Mesenchymal stem cell (in vitro differentiated cells and primary cell): ENCODE measurements at regions not wholly inside any gene's neighbourhood (a gene's known extent, or its start where the extent isn't known, plus 50 kb on each side); places are given as distances from the start of the nearest gene placed in this dataset.

Experiments used
- DNase-seq: peaks from one replicate; pipeline ENCODE4 v3.0.0-alpha.2; 2013
- H2AFZ ChIP-seq: one replicate; pipeline ENCODE4 v1.6.1; 2013; ENCODE audit warnings: low read depth, mild to moderate bottlenecking, control low read depth, inconsistent platforms, low read length, moderate library complexity
- H2AK5ac ChIP-seq: 2 replicates; pipeline ENCODE4 v1.6.1; 2013; ENCODE audit warnings: low read length, moderate library complexity, mild to moderate bottlenecking, inconsistent platforms; ENCODE audit not compliant: severe bottlenecking
- H2BK120ac ChIP-seq: one replicate; pipeline ENCODE4 v1.6.1; 2013; ENCODE audit warnings: low read depth, mild to moderate bottlenecking, inconsistent platforms, low read length, moderate library complexity
- H2BK12ac ChIP-seq, 2 experiments: one replicate each; pipeline ENCODE4 v1.6.1; 2013; ENCODE audit warnings: inconsistent platforms in 2 of 2, low read length in 2 of 2, mild to moderate bottlenecking in 2 of 2, moderate library complexity in 2 of 2, control low read depth in 1 of 2
- H2BK15ac ChIP-seq: one replicate; pipeline ENCODE4 v1.6.1; 2013; ENCODE audit warnings: mild to moderate bottlenecking, low read depth, inconsistent platforms; ENCODE audit not compliant: poor library complexity, severe bottlenecking
- H2BK5ac ChIP-seq: 2 replicates; pipeline ENCODE4 v1.6.1; 2013; ENCODE audit warnings: low read depth, mild to moderate bottlenecking, low read length, control low read depth, inconsistent platforms; ENCODE audit not compliant: poor library complexity, severe bottlenecking
- H3K14ac ChIP-seq, 2 experiments: one replicate each; pipeline ENCODE4 v1.6.1; 2013; ENCODE audit warnings: inconsistent platforms in 2 of 2, low read length in 2 of 2, control low read depth in 1 of 2, mild to moderate bottlenecking in 1 of 2, moderate library complexity in 1 of 2
- H3K18ac ChIP-seq, 2 experiments: one replicate each; pipeline ENCODE4 v1.6.1; 2013; ENCODE audit warnings: inconsistent platforms in 2 of 2, low read length in 2 of 2, control low read depth in 1 of 2, low read depth in 1 of 2, mild to moderate bottlenecking in 1 of 2
- H3K23ac ChIP-seq, 2 experiments: one replicate each; pipeline ENCODE4 v1.6.1; 2013; ENCODE audit warnings: inconsistent platforms in 2 of 2, low read length in 2 of 2, mild to moderate bottlenecking in 2 of 2, moderate library complexity in 2 of 2, control low read depth in 1 of 2
- H3K27ac ChIP-seq: 2 replicates; pipeline ENCODE4 v1.5.1; 2013; ENCODE audit warnings: mild to moderate bottlenecking, moderate library complexity, low read length, control low read depth, inconsistent platforms; ENCODE audit not compliant: poor library complexity, severe bottlenecking
- H3K27me3 ChIP-seq, 2 experiments: 2 replicates each; pipeline versions ENCODE4 v1.6.1 to v1.7.0; 2013; ENCODE audit warnings: low read length in 2 of 2, mild to moderate bottlenecking in 2 of 2, moderate library complexity in 2 of 2, control low read depth in 1 of 2, inconsistent platforms in 1 of 2; ENCODE audit not compliant: control insufficient read depth in 1 of 2, insufficient read depth in 1 of 2
- H3K36me3 ChIP-seq, 2 experiments: 2 replicates each; pipeline versions ENCODE4 v1.6.1 to v1.7.0; 2013; ENCODE audit warnings: low read length in 2 of 2, control low read depth in 1 of 2, inconsistent platforms in 1 of 2, low read depth in 1 of 2, mild to moderate bottlenecking in 1 of 2; ENCODE audit not compliant: insufficient read depth in 2 of 2, control insufficient read depth in 1 of 2
- H3K4ac ChIP-seq, 2 experiments: one replicate each; pipeline ENCODE4 v1.6.1; 2013; ENCODE audit warnings: inconsistent platforms in 2 of 2, low read length in 2 of 2, mild to moderate bottlenecking in 2 of 2, moderate library complexity in 2 of 2, control low read depth in 1 of 2, low read depth in 1 of 2
- H3K4me1 ChIP-seq: 2 replicates; pipeline ENCODE4 v1.6.1; 2013; ENCODE audit warnings: low read depth, low read length, control low read depth; ENCODE audit not compliant: control insufficient read depth, insufficient read depth
- H3K4me2 ChIP-seq: 2 replicates; pipeline ENCODE4 v1.6.1; 2013; ENCODE audit warnings: low read length, mild to moderate bottlenecking, inconsistent platforms; ENCODE audit not compliant: poor library complexity, severe bottlenecking
- H3K4me3 ChIP-seq, 2 experiments: 2 replicates each; pipeline versions ENCODE4 v1.5.1 to v1.7.0; 2013; ENCODE audit warnings: low read length in 2 of 2, mild to moderate bottlenecking in 2 of 2, control low read depth in 1 of 2, low read depth in 1 of 2; ENCODE audit not compliant: insufficient read depth in 1 of 2
- H3K79me1 ChIP-seq: replicated peaks from 2 replicates; pipeline ENCODE4 v1.6.1; 2013; ENCODE audit warnings: mild to moderate bottlenecking, control low read depth, low read length, inconsistent platforms; ENCODE audit not compliant: poor library complexity, severe bottlenecking
- H3K9ac ChIP-seq: 2 replicates; pipeline ENCODE4 v1.7.0; 2013; ENCODE audit warnings: mild to moderate bottlenecking, low read length, moderate library complexity
- H3K9me3 ChIP-seq: 2 replicates; pipeline ENCODE4 v1.7.0; 2013; ENCODE audit warnings: mild to moderate bottlenecking, low read length; ENCODE audit not compliant: control insufficient read depth
- H4K8ac ChIP-seq: one replicate; pipeline ENCODE4 v1.6.1; 2013; ENCODE audit warnings: inconsistent platforms, mild to moderate bottlenecking, low read length, moderate library complexity
- H4K91ac ChIP-seq: one replicate; pipeline ENCODE4 v1.6.1; 2013; ENCODE audit warnings: mild to moderate bottlenecking, low read length, inconsistent platforms
- WGBS: methylation state at CpG from one replicate; pipeline ENCODE4 v1.1.7; 2013; ENCODE audit warnings: mixed read lengths; 5-methylcytosine and 5-hydroxymethylcytosine counted together

- H3K79me1 ChIP-seq: no peaks in the 10 kb centered on the region
- no peak overlapping the region for H2BK15ac ChIP-seq
- no peak overlapping the region for H4K91ac ChIP-seq
- H3K27me3 ChIP-seq: peaks cover 0 to 14% of the 10 kb centered on the region in 2 experiments
- H2BK12ac ChIP-seq: no peak overlapping the region
- H3K4me2 ChIP-seq: no peak overlapping the region
- H2BK5ac ChIP-seq: no peak overlapping the region
- no peak overlapping the region for H2AFZ ChIP-seq
- no peak overlapping the region for H4K8ac ChIP-seq
- H3K27ac ChIP-seq: no peak overlapping the region
- H3K18ac ChIP-seq: no peak overlapping the region
- no peaks in the 10 kb centered on the region for H3K4me1 ChIP-seq
- H2BK120ac ChIP-seq: no peak overlapping the region
- H3K4me3 ChIP-seq: no peak overlapping the region
- H3K4ac ChIP-seq: no peak overlapping the region
- no peak overlapping the region for H2AK5ac ChIP-seq
- no peaks in the 10 kb centered on the region for H3K9me3 ChIP-seq
- DNase-seq: no peak
- no peak overlapping the region for H3K14ac ChIP-seq
- no peaks in the 10 kb centered on the region for H3K36me3 ChIP-seq
- 65% methylated on average over 4 of the region's 4 CpGs for WGBS
- no peak overlapping the region for H3K23ac ChIP-seq
- H3K9ac ChIP-seq: no peak overlapping the region
Measured at GRCh38 chr22:49063545-49063890, 764.2 kb downstream of the BRD1 start.

GRCh38 chr22:49062802-49063544, 764.7 kb downstream of the BRD1 start:
- 47% methylated on average over 9 of the region's 12 CpGs for WGBS
- H3K27me3 ChIP-seq: peaks cover 0 to 13% of the 10 kb centered on the region in 2 experiments
- no peak overlapping the region for H2BK5ac ChIP-seq
- no peak overlapping the region for H3K18ac ChIP-seq
- no peak overlapping the region for H2BK15ac ChIP-seq
- no peak overlapping the region for H3K23ac ChIP-seq
- no peak overlapping the region for H3K4me3 ChIP-seq
- no peak overlapping the region for H2BK12ac ChIP-seq
- H3K4me1 ChIP-seq: no peaks in the 10 kb centered on the region
- H2BK120ac ChIP-seq: no peak overlapping the region
- H4K8ac ChIP-seq: no peak overlapping the region
- no peak overlapping the region for H2AK5ac ChIP-seq
- no peak overlapping the region for H3K9ac ChIP-seq
- H3K4me2 ChIP-seq: no peak overlapping the region
- H3K9me3 ChIP-seq: no peaks in the 10 kb centered on the region
- H4K91ac ChIP-seq: no peak overlapping the region
- no peak overlapping the region for H3K4ac ChIP-seq
- no peak overlapping the region for H2AFZ ChIP-seq
- no peaks in the 10 kb centered on the region for H3K36me3 ChIP-seq
- no peak for DNase-seq
- no peak overlapping the region for H3K14ac ChIP-seq
- H3K27ac ChIP-seq: no peak overlapping the region
- H3K79me1 ChIP-seq: no peaks in the 10 kb centered on the region

GRCh38 chr22:49062155-49062801, 765.4 kb downstream of the BRD1 start:
- no peak overlapping the region for H3K27ac ChIP-seq
- H4K8ac ChIP-seq: no peak overlapping the region
- H2AFZ ChIP-seq: no peak overlapping the region
- no peak overlapping the region for H2BK12ac ChIP-seq
- H3K18ac ChIP-seq: no peak overlapping the region
- no peak overlapping the region for H2AK5ac ChIP-seq
- no peak overlapping the region for H2BK120ac ChIP-seq
- 78% methylated on average over 17 of the region's 17 CpGs for WGBS
- no peak overlapping the region for H2BK5ac ChIP-seq
- H3K4me1 ChIP-seq: no peaks in the 10 kb centered on the region
- no peak overlapping the region for H3K14ac ChIP-seq
- DNase-seq: no peak
- H3K4me3 ChIP-seq: no peak overlapping the region
- peaks cover 0 to 12% of the 10 kb centered on the region in 2 experiments for H3K27me3 ChIP-seq
- no peak overlapping the region for H2BK15ac ChIP-seq
- no peak overlapping the region for H3K23ac ChIP-seq
- H3K79me1 ChIP-seq: no peaks in the 10 kb centered on the region
- no peak overlapping the region for H3K4ac ChIP-seq
- H3K9me3 ChIP-seq: no peaks in the 10 kb centered on the region
- H3K9ac ChIP-seq: no peak overlapping the region
- no peak overlapping the region for H4K91ac ChIP-seq
- no peak overlapping the region for H3K4me2 ChIP-seq
- no peaks in the 10 kb centered on the region for H3K36me3 ChIP-seq

- Histone ChIP-seq H3K14ac (no peak overlapping the region), H2BK5ac (no peak overlapping the region), H3K4me3 (no peak overlapping the region), H3K9ac (no peak overlapping the region), H3K18ac (no peak overlapping the region), H3K23ac (no peak overlapping the region), H2AK5ac (no peak overlapping the region), H4K8ac (no peak overlapping the region), H2BK15ac (no peak overlapping the region), H3K4ac (no peak overlapping the region), H3K4me2 (no peak overlapping the region), H2BK120ac (no peak overlapping the region), H3K9me3 (no peaks in the 10 kb centered on the region), H3K36me3 (no peaks in the 10 kb centered on the region), H3K27ac (no peak overlapping the region), H3K27me3 (no peaks in the 10 kb centered on the region), H2AFZ (no peak overlapping the region), H3K4me1 (no peaks in the 10 kb centered on the region), H3K79me1 (no peaks in the 10 kb centered on the region), H4K91ac (no peak overlapping the region), H2BK12ac (no peak overlapping the region)
- WGBS: 91% methylated on average over 2 of the region's 7 CpGs
- DNase-seq: no peak
Measured at GRCh38 chr22:49057910-49058309, 769.8 kb downstream of the BRD1 start.
